HepG2 (cell line): ENCODE measurements at regions not wholly inside any gene's neighbourhood (a gene's known extent, or its start where the extent isn't known, plus 50 kb on each side); places are given as distances from the start of the nearest gene placed in this dataset.

Source experiments
- ATAC-seq: fragments of 200-7000 bp; cut with Tn5 transposase; 3 replicates; pipeline ENCODE4 v1.9.1; 2020; ENCODE audit warnings: mild to moderate bottlenecking, moderate library complexity
- BruUV-seq: library from RNA; stranded (reverse); fragments of 400-500 nt; replicated peaks from 2 replicates; lab custom pipeline; 2021; lab: Mats Ljungman, UMichigan
- CTCF ChIA-PET: fragments of 300-600 bp; formaldehyde crosslinking; extraction: SDS; loops from one replicate; lab custom pipeline; 2021; ENCODE audit warnings: low total read pairs, inconsistent platforms, low intra/inter-chr PET ratio; lab: Yijun Ruan, JAX
- POLR2A ChIA-PET: fragments of 350-600 bp; sonication (Branson Sonifier 250); formaldehyde crosslinking; loops from one replicate; lab custom pipeline; 2020; ENCODE audit warnings: antibody characterized with exemption, inconsistent platforms; lab: Yijun Ruan, JAX
- DNase-seq: peaks from one replicate; pipeline ENCODE4 v3.0.0-alpha.2; 2015; ENCODE audit warnings: low spot score
- FAIRE-seq: peaks from 3 replicates; lab custom pipeline; 2011; peaks lifted over from hg19 to GRCh38; lab: Jason Lieb, UNC
- H2AFZ ChIP-seq: one replicate; pipeline ENCODE4 v1.6.1; 2011; ENCODE audit warnings: low read length, inconsistent platforms
- H3K27ac ChIP-seq: fragments of 300-600 bp; 3 replicates; pipeline ENCODE4 v1.8.0; 2011; ENCODE audit warnings: mixed run types, mild to moderate bottlenecking, mixed read lengths, low read length, inconsistent platforms; ENCODE audit not compliant: insufficient read depth; ENCODE audit errors: extremely low read length
- H3K27me3 ChIP-seq, 2 experiments: fragments of 200-600 bp in 1 of 2; 2 replicates in 1 of 2; 3 replicates in 1 of 2; pipeline versions ENCODE4 v1.6.0 to v1.8.0; 2011; ENCODE audit warnings: low read length in 2 of 2, mild to moderate bottlenecking in 2 of 2, moderate library complexity in 2 of 2, inconsistent platforms in 1 of 2; ENCODE audit not compliant: insufficient read depth in 2 of 2, control insufficient read depth in 1 of 2
- H3K36me3 ChIP-seq, 2 experiments: fragments of 200-600 bp in 1 of 2; replicated peaks in 1 of 2; 2 replicates in 1 of 2; 3 replicates in 1 of 2; pipeline versions ENCODE4 v1.5.1 to v1.8.0; 2011; ENCODE audit warnings: low read length in 2 of 2, inconsistent platforms in 1 of 2; ENCODE audit not compliant: insufficient read depth in 2 of 2, control insufficient read depth in 1 of 2
- H3K4me1 ChIP-seq: 2 replicates; pipeline ENCODE4 v1.5.1; 2012; ENCODE audit warnings: low read length, inconsistent platforms; ENCODE audit not compliant: insufficient read depth
- H3K4me2 ChIP-seq: 2 replicates; pipeline ENCODE4 v1.6.0; 2011; ENCODE audit warnings: low read depth, low read length, inconsistent platforms
- H3K4me3 ChIP-seq, 3 experiments: fragments of 200-600 bp in 1 of 3; sonication (generic), shearing (Covaris generic) in 1 of 3; replicated peaks in 1 of 3; 2 replicates each; pipeline ENCODE4 v1.5.1; 2011 to 2016; ENCODE audit warnings: low read length in 3 of 3, inconsistent platforms in 2 of 3, low read depth in 2 of 3, mild to moderate bottlenecking in 2 of 3, control low read depth in 1 of 3, mixed read lengths in 1 of 3; ENCODE audit not compliant: insufficient read depth in 1 of 3
- H3K79me2 ChIP-seq: one replicate; pipeline ENCODE4 v1.6.1; 2011; ENCODE audit warnings: low read length, inconsistent platforms; ENCODE audit not compliant: insufficient read depth
- H3K9ac ChIP-seq: 2 replicates; pipeline ENCODE4 v1.6.0; 2011; ENCODE audit warnings: mild to moderate bottlenecking, low read depth, low read length, inconsistent platforms; ENCODE audit not compliant: insufficient read depth
- H3K9me3 ChIP-seq: 2 replicates; pipeline ENCODE4 v1.5.1; 2012; ENCODE audit warnings: mild to moderate bottlenecking, low read length
- H4K20me1 ChIP-seq: 2 replicates; pipeline ENCODE4 v1.6.0; 2011; ENCODE audit warnings: inconsistent platforms, mild to moderate bottlenecking, low read length, moderate library complexity; ENCODE audit not compliant: insufficient read depth
- CC2D1A ChIP-seq: sonication (generic); formaldehyde crosslinking; IDR thresholded peaks from 2 replicates; pipeline ENCODE4 v1.8.1; 2023; ENCODE audit warnings: mild to moderate bottlenecking, missing genetic modification reagents
- KLF16 ChIP-seq, 2 experiments: sonication (generic) in 1 of 2; formaldehyde crosslinking in 1 of 2; IDR thresholded peaks; 2 replicates each; pipeline versions ENCODE4 v1.6.1 to v1.8.0; 2016 to 2023; ENCODE audit warnings: missing genetic modification reagents in 2 of 2, missing compliant biosample characterization in 1 of 2
- KLF9 ChIP-seq: IDR thresholded peaks from 2 replicates; pipeline ENCODE4 v1.6.1; 2016; ENCODE audit warnings: low read depth
- REXO4 ChIP-seq: sonication (generic); formaldehyde crosslinking; IDR thresholded peaks from 2 replicates; pipeline ENCODE4 v1.8.0; 2022; ENCODE audit warnings: missing genetic modification reagents, mild to moderate bottlenecking, borderline replicate concordance
- ZNF10 ChIP-seq: sonication (generic); formaldehyde crosslinking; IDR thresholded peaks from 2 replicates; pipeline ENCODE4 v1.4.0; 2020; ENCODE audit warnings: mild to moderate bottlenecking, low read depth, missing genetic modification reagents, borderline replicate concordance
- ZNF230 ChIP-seq: sonication (generic); formaldehyde crosslinking; IDR thresholded peaks from 2 replicates; pipeline ENCODE4 v1.4.0; 2020; ENCODE audit warnings: mild to moderate bottlenecking, missing genetic modification reagents
- WGBS: methylation state at CpG from one replicate; pipeline ENCODE4 v1.1.6; 2017; ENCODE audit warnings: low lambda C conversion rate; 5-methylcytosine and 5-hydroxymethylcytosine counted together
- in situ Hi-C: cut with HindIII; loops from 2 replicates; pipeline ENCODE4 v1.10.0; 2017; ENCODE audit warnings: low pct_unique_long_range_greater_than_20kb; ENCODE audit not compliant: extremely low pct_ligation_motif_present
- intact Hi-C: fragments of 100-400 bp; cut with micrococcal nuclease; formaldehyde crosslinking; loops from one replicate; pipeline ENCODE4 v1.10.0; 2022; ENCODE audit not compliant: unreplicated experiment
- TF ChIP-seq, protein P1 (sequence below): sonication (generic); formaldehyde crosslinking; IDR thresholded peaks from 2 replicates; pipeline ENCODE4 v1.4.0; 2020; ENCODE audit warnings: missing genetic modification reagents, borderline replicate concordance
- TF ChIP-seq, protein P2 (sequence below): sonication (generic); formaldehyde crosslinking; IDR thresholded peaks from 2 replicates; pipeline ENCODE4 v1.5.1; 2020; ENCODE audit warnings: missing genetic modification reagents, mild to moderate bottlenecking, borderline replicate concordance
- TF ChIP-seq, protein P3 (sequence below): sonication (generic); formaldehyde crosslinking; IDR thresholded peaks from 2 replicates; pipeline ENCODE4 v1.4.0; 2020; ENCODE audit warnings: mild to moderate bottlenecking, missing genetic modification reagents
- TF ChIP-seq, protein P4 (sequence below): sonication (generic); formaldehyde crosslinking; IDR thresholded peaks from 2 replicates; pipeline ENCODE4 v1.5.1; 2020; ENCODE audit warnings: mild to moderate bottlenecking, missing genetic modification reagents, borderline replicate concordance
- TF ChIP-seq, protein P5 (sequence below): sonication (generic); formaldehyde crosslinking; IDR thresholded peaks from 2 replicates; pipeline ENCODE4 v1.8.0; 2022; ENCODE audit warnings: missing genetic modification reagents, low read depth, mild to moderate bottlenecking, borderline replicate concordance

DNA sequence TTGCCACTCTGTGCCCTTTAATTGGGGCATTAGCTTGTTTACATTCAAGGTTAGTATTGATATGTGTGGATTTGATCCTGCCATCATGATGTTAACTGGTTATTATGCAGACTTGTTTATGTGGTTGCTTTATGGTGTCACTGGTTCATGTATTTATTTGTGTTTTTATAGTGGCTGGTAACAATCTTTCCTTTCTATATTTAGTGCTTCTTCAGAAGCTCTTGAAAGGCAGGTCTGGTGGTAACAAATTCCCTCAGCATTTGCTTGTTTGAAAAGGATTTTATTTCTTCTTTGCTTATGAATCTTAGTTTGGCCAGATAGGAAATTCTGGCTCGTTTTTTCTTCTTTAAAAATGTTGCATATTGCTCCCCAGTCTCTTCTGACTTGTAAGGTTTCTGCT, 215.4 kb downstream of the ZC3H11B start:
- Histone ChIP-seq H2AFZ (no peak overlapping the region), H3K27ac (no peak overlapping the region), H4K20me1 (no peaks in the 10 kb centered on the region), H3K9ac (no peak overlapping the region), H3K36me3 (no peaks in the 10 kb centered on the region), H3K4me3 (no peak overlapping the region), H3K4me2 (no peak overlapping the region), H3K79me2 (no peaks in the 10 kb centered on the region), H3K9me3 (peaks cover 18% of the 10 kb centered on the region), H3K4me1 (peaks cover 6% of the 10 kb centered on the region; the same call in 1 of the 2 replicates), H3K27me3 (no peaks in the 10 kb centered on the region)
- no peak for TF ChIP-seq CC2D1A (CRISPR knock-in tag)
- no peak for TF ChIP-seq ZNF230 (CRISPR knock-in tag)
- TF ChIP-seq, protein P1, sequence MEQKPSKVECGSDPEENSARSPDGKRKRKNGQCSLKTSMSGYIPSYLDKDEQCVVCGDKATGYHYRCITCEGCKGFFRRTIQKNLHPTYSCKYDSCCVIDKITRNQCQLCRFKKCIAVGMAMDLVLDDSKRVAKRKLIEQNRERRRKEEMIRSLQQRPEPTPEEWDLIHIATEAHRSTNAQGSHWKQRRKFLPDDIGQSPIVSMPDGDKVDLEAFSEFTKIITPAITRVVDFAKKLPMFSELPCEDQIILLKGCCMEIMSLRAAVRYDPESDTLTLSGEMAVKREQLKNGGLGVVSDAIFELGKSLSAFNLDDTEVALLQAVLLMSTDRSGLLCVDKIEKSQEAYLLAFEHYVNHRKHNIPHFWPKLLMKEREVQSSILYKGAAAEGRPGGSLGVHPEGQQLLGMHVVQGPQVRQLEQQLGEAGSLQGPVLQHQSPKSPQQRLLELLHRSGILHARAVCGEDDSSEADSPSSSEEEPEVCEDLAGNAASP, result no peak
- no peak for TF ChIP-seq KLF16 (CRISPR knock-in tag; IDR thresholded peaks at IDR 0.05)
- TF ChIP-seq REXO4 (CRISPR knock-in tag), result no peak
- no peak for TF ChIP-seq ZNF10 (CRISPR knock-in tag)
- TF ChIP-seq, protein P2, sequence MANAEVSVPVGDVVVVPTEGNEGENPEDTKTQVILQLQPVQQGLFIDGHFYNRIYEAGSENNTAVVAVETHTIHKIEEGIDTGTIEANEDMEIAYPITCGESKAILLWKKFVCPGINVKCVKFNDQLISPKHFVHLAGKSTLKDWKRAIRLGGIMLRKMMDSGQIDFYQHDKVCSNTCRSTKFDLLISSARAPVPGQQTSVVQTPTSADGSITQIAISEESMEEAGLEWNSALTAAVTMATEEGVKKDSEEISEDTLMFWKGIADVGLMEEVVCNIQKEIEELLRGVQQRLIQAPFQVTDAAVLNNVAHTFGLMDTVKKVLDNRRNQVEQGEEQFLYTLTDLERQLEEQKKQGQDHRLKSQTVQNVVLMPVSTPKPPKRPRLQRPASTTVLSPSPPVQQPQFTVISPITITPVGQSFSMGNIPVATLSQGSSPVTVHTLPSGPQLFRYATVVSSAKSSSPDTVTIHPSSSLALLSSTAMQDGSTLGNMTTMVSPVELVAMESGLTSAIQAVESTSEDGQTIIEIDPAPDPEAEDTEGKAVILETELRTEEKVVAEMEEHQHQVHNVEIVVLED (CRISPR knock-in tag), result no peak
- TF ChIP-seq, protein P3, sequence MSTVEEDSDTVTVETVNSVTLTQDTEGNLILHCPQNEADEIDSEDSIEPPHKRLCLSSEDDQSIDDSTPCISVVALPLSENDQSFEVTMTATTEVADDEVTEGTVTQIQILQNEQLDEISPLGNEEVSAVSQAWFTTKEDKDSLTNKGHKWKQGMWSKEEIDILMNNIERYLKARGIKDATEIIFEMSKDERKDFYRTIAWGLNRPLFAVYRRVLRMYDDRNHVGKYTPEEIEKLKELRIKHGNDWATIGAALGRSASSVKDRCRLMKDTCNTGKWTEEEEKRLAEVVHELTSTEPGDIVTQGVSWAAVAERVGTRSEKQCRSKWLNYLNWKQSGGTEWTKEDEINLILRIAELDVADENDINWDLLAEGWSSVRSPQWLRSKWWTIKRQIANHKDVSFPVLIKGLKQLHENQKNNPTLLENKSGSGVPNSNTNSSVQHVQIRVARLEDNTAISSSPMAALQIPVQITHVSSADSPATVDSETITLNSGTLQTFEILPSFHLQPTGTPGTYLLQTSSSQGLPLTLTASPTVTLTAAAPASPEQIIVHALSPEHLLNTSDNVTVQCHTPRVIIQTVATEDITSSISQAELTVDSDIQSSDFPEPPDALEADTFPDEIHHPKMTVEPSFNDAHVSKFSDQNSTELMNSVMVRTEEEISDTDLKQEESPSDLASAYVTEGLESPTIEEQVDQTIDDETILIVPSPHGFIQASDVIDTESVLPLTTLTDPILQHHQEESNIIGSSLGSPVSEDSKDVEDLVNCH (CRISPR knock-in tag), result no peak
- TF ChIP-seq, protein P4, sequence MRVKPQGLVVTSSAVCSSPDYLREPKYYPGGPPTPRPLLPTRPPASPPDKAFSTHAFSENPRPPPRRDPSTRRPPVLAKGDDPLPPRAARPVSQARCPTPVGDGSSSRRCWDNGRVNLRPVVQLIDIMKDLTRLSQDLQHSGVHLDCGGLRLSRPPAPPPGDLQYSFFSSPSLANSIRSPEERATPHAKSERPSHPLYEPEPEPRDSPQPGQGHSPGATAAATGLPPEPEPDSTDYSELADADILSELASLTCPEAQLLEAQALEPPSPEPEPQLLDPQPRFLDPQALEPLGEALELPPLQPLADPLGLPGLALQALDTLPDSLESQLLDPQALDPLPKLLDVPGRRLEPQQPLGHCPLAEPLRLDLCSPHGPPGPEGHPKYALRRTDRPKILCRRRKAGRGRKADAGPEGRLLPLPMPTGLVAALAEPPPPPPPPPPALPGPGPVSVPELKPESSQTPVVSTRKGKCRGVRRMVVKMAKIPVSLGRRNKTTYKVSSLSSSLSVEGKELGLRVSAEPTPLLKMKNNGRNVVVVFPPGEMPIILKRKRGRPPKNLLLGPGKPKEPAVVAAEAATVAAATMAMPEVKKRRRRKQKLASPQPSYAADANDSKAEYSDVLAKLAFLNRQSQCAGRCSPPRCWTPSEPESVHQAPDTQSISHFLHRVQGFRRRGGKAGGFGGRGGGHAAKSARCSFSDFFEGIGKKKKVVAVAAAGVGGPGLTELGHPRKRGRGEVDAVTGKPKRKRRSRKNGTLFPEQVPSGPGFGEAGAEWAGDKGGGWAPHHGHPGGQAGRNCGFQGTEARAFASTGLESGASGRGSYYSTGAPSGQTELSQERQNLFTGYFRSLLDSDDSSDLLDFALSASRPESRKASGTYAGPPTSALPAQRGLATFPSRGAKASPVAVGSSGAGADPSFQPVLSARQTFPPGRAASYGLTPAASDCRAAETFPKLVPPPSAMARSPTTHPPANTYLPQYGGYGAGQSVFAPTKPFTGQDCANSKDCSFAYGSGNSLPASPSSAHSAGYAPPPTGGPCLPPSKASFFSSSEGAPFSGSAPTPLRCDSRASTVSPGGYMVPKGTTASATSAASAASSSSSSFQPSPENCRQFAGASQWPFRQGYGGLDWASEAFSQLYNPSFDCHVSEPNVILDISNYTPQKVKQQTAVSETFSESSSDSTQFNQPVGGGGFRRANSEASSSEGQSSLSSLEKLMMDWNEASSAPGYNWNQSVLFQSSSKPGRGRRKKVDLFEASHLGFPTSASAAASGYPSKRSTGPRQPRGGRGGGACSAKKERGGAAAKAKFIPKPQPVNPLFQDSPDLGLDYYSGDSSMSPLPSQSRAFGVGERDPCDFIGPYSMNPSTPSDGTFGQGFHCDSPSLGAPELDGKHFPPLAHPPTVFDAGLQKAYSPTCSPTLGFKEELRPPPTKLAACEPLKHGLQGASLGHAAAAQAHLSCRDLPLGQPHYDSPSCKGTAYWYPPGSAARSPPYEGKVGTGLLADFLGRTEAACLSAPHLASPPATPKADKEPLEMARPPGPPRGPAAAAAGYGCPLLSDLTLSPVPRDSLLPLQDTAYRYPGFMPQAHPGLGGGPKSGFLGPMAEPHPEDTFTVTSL (CRISPR knock-in tag), result no peak
- no peak for TF ChIP-seq KLF9
- TF ChIP-seq, protein P5, sequence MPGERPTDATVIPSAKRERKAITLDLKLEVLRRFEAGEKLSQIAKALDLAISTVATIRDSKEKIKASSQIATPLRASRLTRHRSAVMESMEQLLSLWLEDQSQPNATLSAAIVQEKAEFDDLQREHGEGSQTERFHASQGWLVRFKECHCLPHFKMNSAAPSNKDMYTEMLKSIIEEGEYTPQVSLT (CRISPR knock-in tag), result no peak
- ChIA-PET CTCF (no interaction called here), POLR2A (no interaction called here)
- 4% methylated on average over 1 of the region's 1 CpG for WGBS
- ATAC-seq, result no peak
- FAIRE-seq, result no peak
- in situ Hi-C loops, result no loop called here
- no TSS peak for BruUV-seq
- intact Hi-C loops, result no loop called here
- DNase-seq, result no peak
